IPS-NIHi11 (cell line): ENCODE measurements at regions not wholly inside any gene's neighbourhood (a gene's known extent, or its start where the extent isn't known, plus 50 kb on each side); places are given as distances from the start of the nearest gene placed in this dataset.
"Not testable (repeated sequence)": the region's sequence is repeated elsewhere in the genome, so short reads cannot be mapped to it uniquely, and the experiment has no call there.

Experiments used
- DNase-seq: peaks from one replicate; pipeline ENCODE4 v3.0.0; 2012; ENCODE audit warnings: mixed read lengths, low spot score

- DNase-seq: no peak
Observed at GRCh38 chr1:90824551-90824950, 107.4 kb upstream of the BARHL2 start.

- DNase-seq: no peak
Observed at GRCh38 chr1:90823686-90824085, 106.6 kb upstream of the BARHL2 start.

GRCh38 chr1:90821788-90822359 lies 104.8 kb upstream of the BARHL2 start:
- DNase-seq: no peak

GRCh38 chr1:90821152-90821787 lies 104.2 kb upstream of the BARHL2 start:
- DNase-seq: no peak

- DNase-seq: no peak
Observed at GRCh38 chr1:90820745-90821144, 103.6 kb upstream of the BARHL2 start.

GRCh38 chr1:90817399-90817798 lies 100.3 kb upstream of the BARHL2 start:
- no peak for DNase-seq

GRCh38 chr1:90812237-90812636 lies 95.1 kb upstream of the BARHL2 start:
- DNase-seq: not testable (repeated sequence)

- not testable (repeated sequence) for DNase-seq
Observed at GRCh38 chr1:90811444-90811950, 94.4 kb upstream of the BARHL2 start.

GRCh38 chr1:90810681-90811080 lies 93.6 kb upstream of the BARHL2 start:
- no peak for DNase-seq

- DNase-seq: no peak
Observed at GRCh38 chr1:90809996-90810395, 92.9 kb upstream of the BARHL2 start.

- DNase-seq: peak; percentile 67
Observed at GRCh38 chr1:90809093-90809492, 92.0 kb upstream of the BARHL2 start.

GRCh38 chr1:90807329-90807728 lies 90.2 kb upstream of the BARHL2 start:
- no peak for DNase-seq

- no peak for DNase-seq
Observed at GRCh38 chr1:90802622-90803021, 85.5 kb upstream of the BARHL2 start.

- DNase-seq: peak; percentile 16
Observed at GRCh38 chr1:90800012-90800717, 83.1 kb upstream of the BARHL2 start.

GRCh38 chr1:90799326-90799725 lies 82.2 kb upstream of the BARHL2 start:
- no peak for DNase-seq

GRCh38 chr1:90798883-90799282 lies 81.8 kb upstream of the BARHL2 start:
- no peak for DNase-seq

GRCh38 chr1:90798344-90798743 lies 81.2 kb upstream of the BARHL2 start:
- DNase-seq: no peak

GRCh38 chr1:90795431-90795830 lies 78.3 kb upstream of the BARHL2 start:
- DNase-seq: no peak

GRCh38 chr1:90786709-90787108 lies 69.6 kb upstream of the BARHL2 start:
- DNase-seq: no peak

GRCh38 chr1:90784186-90784847 lies 67.2 kb upstream of the BARHL2 start:
- DNase-seq: no peak

GRCh38 chr1:90783181-90783580 lies 66.1 kb upstream of the BARHL2 start:
- DNase-seq: no peak

GRCh38 chr1:90782046-90782445 lies 64.9 kb upstream of the BARHL2 start:
- DNase-seq: no peak

- no peak for DNase-seq
Observed at GRCh38 chr1:90781534-90781933, 64.4 kb upstream of the BARHL2 start.
